OCI-LY3 (cell line): ENCODE measurements at regions not wholly inside any gene's neighbourhood (a gene's known extent, or its start where the extent isn't known, plus 50 kb on each side); places are given as distances from the start of the nearest gene placed in this dataset.

Source experiments
- H2AFZ ChIP-seq: fragments of 200-600, 300-600 bp; shearing (Covaris generic); 2 replicates; pipeline ENCODE4 v1.6.0; 2014; ENCODE audit warnings: antibody characterized with exemption, low read depth, low read length
- H3K27ac ChIP-seq: fragments of 200-600, 300-600 bp; sonication (generic); 2 replicates; pipeline ENCODE4 v1.5.1; 2014; ENCODE audit warnings: mild to moderate bottlenecking, low read length, moderate library complexity, mixed read lengths
- H3K27me3 ChIP-seq: fragments of 200-600, 300-600 bp; sonication (generic); 2 replicates; pipeline ENCODE4 v1.6.1; 2014; ENCODE audit warnings: low read depth, low read length, mixed read lengths
- H3K36me3 ChIP-seq: fragments of 200-600, 300-600 bp; sonication (generic); replicated peaks from 2 replicates; pipeline ENCODE3; 2014; ENCODE audit warnings: low read depth, low read length, mixed read lengths
- H3K4me1 ChIP-seq: fragments of 300-600, 200-600 bp; sonication (generic); 2 replicates; pipeline ENCODE4 v1.6.1; 2014; ENCODE audit warnings: low read length, mixed read lengths
- H3K4me2 ChIP-seq: fragments of 200-600, 300-600 bp; sonication (generic); 2 replicates; pipeline ENCODE4 v1.6.1; 2014; ENCODE audit warnings: low read length, mixed read lengths
- H3K4me3 ChIP-seq: fragments of 300-600, 200-600 bp; sonication (generic); 2 replicates; pipeline ENCODE4 v1.5.1; 2014; ENCODE audit warnings: antibody characterized with exemption, mild to moderate bottlenecking, low read length, moderate library complexity
- H3K79me2 ChIP-seq: fragments of 300-600, 200-600 bp; shearing (Covaris generic); 2 replicates; pipeline ENCODE4 v1.6.1; 2014; ENCODE audit warnings: mild to moderate bottlenecking, low read length, mixed read lengths
- H3K9ac ChIP-seq: fragments of 300-600, 200-600 bp; shearing (Covaris generic); 2 replicates; pipeline ENCODE4 v1.6.0; 2014; ENCODE audit warnings: mild to moderate bottlenecking, low read length, moderate library complexity
- H3K9me3 ChIP-seq: fragments of 200-600, 300-600 bp; shearing (Covaris generic); 2 replicates; pipeline ENCODE4 v1.6.1; 2014; ENCODE audit warnings: low read length, mixed read lengths; ENCODE audit not compliant: insufficient read depth
- H4K20me1 ChIP-seq: fragments of 200-600, 300-600 bp; sonication (generic); 2 replicates; pipeline ENCODE4 v1.6.1; 2016; ENCODE audit warnings: low read length, mixed read lengths; ENCODE audit not compliant: insufficient read depth
- CTCF ChIP-seq: fragments of 200-600, 300-600 bp; sonication (generic); IDR thresholded peaks from 2 replicates; pipeline ENCODE4 v1.5.1; 2014; ENCODE audit warnings: antibody characterized with exemption, low read length, low read depth
- EZH2phosphoT487 ChIP-seq: fragments of 200-600 bp; shearing (Covaris generic); IDR thresholded peaks from 2 replicates; pipeline ENCODE4 v1.6.1; 2018; ENCODE audit warnings: antibody characterized with exemption, mixed run types, low read depth

GRCh38 chr4:58679886-58680285 lies 1569.7 kb upstream of the IGFBP7 start:
- H3K9me3 ChIP-seq: no peaks in the 10 kb centered on the region
- no peak for TF ChIP-seq EZH2phosphoT487
- no peak for TF ChIP-seq CTCF

GRCh38 chr4:58679051-58679450 lies 1568.9 kb upstream of the IGFBP7 start:
- Histone ChIP-seq H3K4me2 (no peak overlapping the region), H4K20me1 (no peaks in the 10 kb centered on the region)
- no peak for TF ChIP-seq CTCF

More at GRCh38 chr4:58679886-58680285, 1569.7 kb upstream of the IGFBP7 start:
- no peak overlapping the region for H3K9ac ChIP-seq
- H3K27me3 ChIP-seq: no peaks in the 10 kb centered on the region
- H3K4me3 ChIP-seq: no peak overlapping the region
- no peak overlapping the region for H2AFZ ChIP-seq
- H3K4me1 ChIP-seq: no peaks in the 10 kb centered on the region
- no peaks in the 10 kb centered on the region for H3K36me3 ChIP-seq
- no peak overlapping the region for H3K4me2 ChIP-seq
- H4K20me1 ChIP-seq: no peaks in the 10 kb centered on the region
- H3K79me2 ChIP-seq: no peaks in the 10 kb centered on the region
- H3K27ac ChIP-seq: no peak overlapping the region

GRCh38 chr4:58669783-58670182 lies 1559.6 kb upstream of the IGFBP7 start:
- Histone ChIP-seq H3K27ac (no peak overlapping the region), H3K9ac (no peak overlapping the region), H3K79me2 (no peaks in the 10 kb centered on the region), H3K9me3 (no peaks in the 10 kb centered on the region), H3K36me3 (no peaks in the 10 kb centered on the region), H3K27me3 (no peaks in the 10 kb centered on the region), H3K4me3 (no peak overlapping the region), H4K20me1 (no peaks in the 10 kb centered on the region), H3K4me1 (0 out of 2 replicates have a peak, but pooled peaks cover 4% of the 10 kb centered on the region), H2AFZ (no peak overlapping the region), H3K4me2 (no peak overlapping the region)
- TF ChIP-seq EZH2phosphoT487: no peak
- no peak for TF ChIP-seq CTCF

More at GRCh38 chr4:58679051-58679450, 1568.9 kb upstream of the IGFBP7 start:
- Histone ChIP-seq H3K4me1 (no peaks in the 10 kb centered on the region), H3K9ac (no peak overlapping the region), H3K4me3 (no peak overlapping the region), H3K27me3 (no peaks in the 10 kb centered on the region), H3K27ac (no peak overlapping the region), H3K36me3 (no peaks in the 10 kb centered on the region), H3K9me3 (no peaks in the 10 kb centered on the region), H3K79me2 (no peaks in the 10 kb centered on the region), H2AFZ (no peak overlapping the region)

GRCh38 chr4:58665649-58666048 lies 1555.5 kb upstream of the IGFBP7 start:
- Histone ChIP-seq H3K27ac (no peak overlapping the region), H3K79me2 (no peaks in the 10 kb centered on the region), H4K20me1 (no peaks in the 10 kb centered on the region), H3K9me3 (no peaks in the 10 kb centered on the region), H3K4me3 (no peak overlapping the region), H2AFZ (no peak overlapping the region), H3K36me3 (no peaks in the 10 kb centered on the region), H3K4me2 (no peak overlapping the region), H3K27me3 (no peaks in the 10 kb centered on the region), H3K4me1 (0 out of 2 replicates have a peak, but pooled peaks cover 4% of the 10 kb centered on the region), H3K9ac (no peak overlapping the region)
- TF ChIP-seq CTCF: no peak
- no peak for TF ChIP-seq EZH2phosphoT487
